ENCODE measurements at regions not wholly inside any gene's neighbourhood (a gene's known extent, or its start where the extent isn't known, plus 50 kb on each side); places are given as distances from the start of the nearest gene placed in this dataset.

DNA sequence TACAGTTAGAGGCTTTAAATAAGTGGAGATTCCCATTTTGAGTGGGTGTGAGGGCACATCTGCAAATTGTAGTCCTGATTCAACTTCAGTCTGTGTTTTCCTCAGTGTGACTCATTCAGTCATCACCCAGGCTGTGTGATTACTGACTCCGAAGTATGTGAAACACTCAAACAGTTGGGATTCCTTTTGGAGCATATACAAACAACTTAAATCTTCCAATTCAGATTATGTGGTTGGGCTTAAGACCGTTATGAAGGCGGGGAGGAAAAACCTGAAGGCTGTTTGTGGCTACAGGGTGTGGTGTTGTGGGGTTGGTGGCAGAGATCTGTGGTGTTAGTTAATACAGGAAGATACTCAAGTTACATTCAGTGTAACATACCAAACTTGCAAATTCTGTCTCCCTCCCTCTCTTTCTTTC, 259.7 kb upstream of the FERD3L start:
- intact Hi-C loops (cut with micrococcal nuclease) = loop anchor here (5.0 kb wide), 2 partner anchors 133 to 157 kb away; no protein-coding TSS in a partner anchor
- Mint-ChIP-seq H3K36me3 (ENCODE audit: insufficient read depth, unreplicated experiment) (no peaks in the 10 kb centered on the region), H3K27ac (ENCODE audit: low read depth, unreplicated experiment) (peak overlapping the region; percentile 89), H3K27me3 (ENCODE audit: insufficient read depth, unreplicated experiment) (no peaks in the 10 kb centered on the region), H3K9me3 (ENCODE audit: unreplicated experiment) (no peaks in the 10 kb centered on the region), H3K4me3 (ENCODE audit: unreplicated experiment) (peak overlapping the region; percentile 53), H3K4me1 (ENCODE audit: insufficient read depth, unreplicated experiment) (peaks cover 14% of the 10 kb centered on the region)
- BruUV-seq (replicated peaks) = no TSS peak
- no peak for TF ChIP-seq CTCF (IDR thresholded peaks at IDR 0.05; ENCODE audit: unreplicated experiment)
- ChIA-PET POLR2A (no interaction called here), CTCF (interaction anchor here (0.6 kb wide), 1 partner anchor 244 kb away, joined by 3 read pairs; no protein-coding TSS in a partner anchor)
- peak; percentile 93 for DNase-seq (ENCODE audit: unreplicated experiment)

GRCh38 chr7:19403691-19404090, 258.5 kb upstream of the FERD3L start:
- ChIA-PET POLR2A (interaction anchor here (0.6 kb wide), 1 partner anchor 24 kb away, joined by 4 read pairs; no protein-coding TSS in a partner anchor), CTCF (interaction anchor here (0.7 kb wide), 1 partner anchor 157 kb away, joined by 3 read pairs; no protein-coding TSS in a partner anchor)
- BruUV-seq (replicated peaks) = no TSS peak
- no peaks in the 10 kb centered on the region for H3K27me3 Mint-ChIP-seq (ENCODE audit: insufficient read depth, unreplicated experiment)
- intact Hi-C loops (cut with micrococcal nuclease) = no loop called here
- peaks cover 14% of the 10 kb centered on the region for H3K4me1 Mint-ChIP-seq (ENCODE audit: insufficient read depth, unreplicated experiment)
- no peak overlapping the region for H3K4me3 Mint-ChIP-seq (ENCODE audit: unreplicated experiment)
- DNase-seq (ENCODE audit: unreplicated experiment) = no peak
- no peaks in the 10 kb centered on the region for H3K9me3 Mint-ChIP-seq (ENCODE audit: unreplicated experiment)
- TF ChIP-seq CTCF (IDR thresholded peaks at IDR 0.05; ENCODE audit: unreplicated experiment) = no peak
- no peak overlapping the region for H3K27ac Mint-ChIP-seq (ENCODE audit: low read depth, unreplicated experiment)
- no peaks in the 10 kb centered on the region for H3K36me3 Mint-ChIP-seq (ENCODE audit: insufficient read depth, unreplicated experiment)

DNA sequence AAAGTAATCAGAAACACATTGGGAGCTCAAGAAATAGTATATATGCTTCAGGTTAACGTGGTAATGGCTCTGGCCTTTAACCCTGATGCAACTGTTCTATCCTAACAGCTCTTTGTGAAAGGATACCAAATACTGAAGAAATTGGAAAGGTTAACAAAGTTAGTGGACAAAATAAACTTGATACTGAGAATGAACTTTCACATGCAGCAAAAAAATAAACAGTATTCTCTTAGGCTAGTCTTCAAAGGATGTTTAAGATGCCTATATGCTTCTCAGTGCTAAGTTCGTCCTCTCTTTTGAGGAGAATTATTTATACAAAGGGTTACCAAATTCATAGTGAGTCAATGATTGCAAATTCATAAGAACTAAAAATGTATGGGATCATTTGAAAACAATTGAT, 256.2 kb upstream of the FERD3L start:
- ChIA-PET POLR2A (no interaction called here), CTCF (no interaction called here)
- H3K27ac Mint-ChIP-seq (ENCODE audit: low read depth, unreplicated experiment) = no peak overlapping the region

GRCh38 chr7:19400758-19401254, 255.6 kb upstream of the FERD3L start:
- CTCF ChIA-PET = interaction anchor here (0.5 kb wide), 1 partner anchor 708 kb away, joined by 4 read pairs; no protein-coding TSS in a partner anchor
- no TSS peak for BruUV-seq (replicated peaks)
- intact Hi-C loops (cut with micrococcal nuclease) = no loop called here
- H3K27me3 Mint-ChIP-seq (ENCODE audit: insufficient read depth, unreplicated experiment) = no peaks in the 10 kb centered on the region
- POLR2A ChIA-PET = no interaction called here
- no peak overlapping the region for H3K4me3 Mint-ChIP-seq (ENCODE audit: unreplicated experiment)
- no peaks in the 10 kb centered on the region for H3K36me3 Mint-ChIP-seq (ENCODE audit: insufficient read depth, unreplicated experiment)
- no peak for TF ChIP-seq CTCF (IDR thresholded peaks at IDR 0.05; ENCODE audit: unreplicated experiment)
- H3K27ac Mint-ChIP-seq (ENCODE audit: low read depth, unreplicated experiment) = no peak overlapping the region
- peaks cover 16% of the 10 kb centered on the region for H3K4me1 Mint-ChIP-seq (ENCODE audit: insufficient read depth, unreplicated experiment)
- no peaks in the 10 kb centered on the region for H3K9me3 Mint-ChIP-seq (ENCODE audit: unreplicated experiment)
- no peak for DNase-seq (ENCODE audit: unreplicated experiment)

More for the DNA sequence above, 256.2 kb upstream of the FERD3L start:
- BruUV-seq (replicated peaks) = no TSS peak
- no peak for DNase-seq (ENCODE audit: unreplicated experiment)
- no peak overlapping the region for H3K4me3 Mint-ChIP-seq (ENCODE audit: unreplicated experiment)
- no peaks in the 10 kb centered on the region for H3K27me3 Mint-ChIP-seq (ENCODE audit: insufficient read depth, unreplicated experiment)
- no peak for TF ChIP-seq CTCF (IDR thresholded peaks at IDR 0.05; ENCODE audit: unreplicated experiment)
- intact Hi-C loops (cut with micrococcal nuclease) = no loop called here
- H3K4me1 Mint-ChIP-seq (ENCODE audit: insufficient read depth, unreplicated experiment) = peaks cover 20% of the 10 kb centered on the region
- no peaks in the 10 kb centered on the region for H3K9me3 Mint-ChIP-seq (ENCODE audit: unreplicated experiment)
- H3K36me3 Mint-ChIP-seq (ENCODE audit: insufficient read depth, unreplicated experiment) = no peaks in the 10 kb centered on the region
